Stimulated activated CD4-positive, alpha-beta T cell treated with anti-CD3 and anti-CD28 coated beads, Interleukin-15, amount 100 ng/mL, for 24 hours (primary cell): ENCODE measurements at regions not wholly inside any gene's neighbourhood (a gene's known extent, or its start where the extent isn't known, plus 50 kb on each side); places are given as distances from the start of the nearest gene placed in this dataset.
A peak's percentile ranks its signal among the peaks of the same experiment; 100 is the strongest.
"Not testable (repeated sequence)": the region's sequence is repeated elsewhere in the genome, so short reads cannot be mapped to it uniquely, and the experiment has no call there.

ENCODE experiments used
- DNase-seq: peaks from one replicate; pipeline ENCODE4 v3.0.0-alpha.2; 2020

- DNase-seq = not testable (repeated sequence)
These were observed 53.3 kb upstream of the ARL4D start for GRCh38 chr17:43345515-43345914.

GRCh38 chr17:43344685-43345084 is 54.1 kb upstream of the ARL4D start:
- DNase-seq = no peak

- DNase-seq = no peak
These were observed 56.3 kb upstream of the ARL4D start for GRCh38 chr17:43342589-43342890.

- peak; percentile 44 for DNase-seq
These were observed 56.8 kb upstream of the ARL4D start for GRCh38 chr17:43341715-43342588.

GRCh38 chr17:43338886-43339516 is 59.8 kb upstream of the ARL4D start:
- DNase-seq = peak; percentile 77

GRCh38 chr17:43337684-43338428 is 60.9 kb upstream of the ARL4D start:
- DNase-seq = no peak

- DNase-seq = no peak
These were observed 63.9 kb upstream of the ARL4D start for GRCh38 chr17:43334738-43335402.

- no peak for DNase-seq
These were observed 65.3 kb upstream of the ARL4D start for GRCh38 chr17:43333433-43333943.

GRCh38 chr17:43332230-43332629 is 66.6 kb upstream of the ARL4D start:
- DNase-seq = no peak

- DNase-seq = no peak
These were observed 67.7 kb upstream of the ARL4D start for GRCh38 chr17:43330876-43331639.

- DNase-seq = no peak
These were observed 69.6 kb upstream of the ARL4D start for GRCh38 chr17:43329183-43329582.

- no peak for DNase-seq
These were observed 70.1 kb upstream of the ARL4D start for GRCh38 chr17:43328650-43329049.

- no peak for DNase-seq
These were observed 70.9 kb upstream of the ARL4D start for GRCh38 chr17:43327834-43328420.

GRCh38 chr17:43327421-43327820 is 71.4 kb upstream of the ARL4D start:
- no peak for DNase-seq

- DNase-seq = no peak
These were observed 72.1 kb upstream of the ARL4D start for GRCh38 chr17:43326490-43327275.

- DNase-seq = no peak
These were observed 74.4 kb upstream of the ARL4D start for GRCh38 chr17:43324205-43324893.

- DNase-seq = no peak
These were observed 79.3 kb upstream of the ARL4D start for GRCh38 chr17:43319293-43320124.

- peak; percentile 39 for DNase-seq
These were observed 82.2 kb upstream of the ARL4D start for GRCh38 chr17:43316522-43317142.
